HEK293T (cell line): ENCODE measurements at regions not wholly inside any gene's neighbourhood (a gene's known extent, or its start where the extent isn't known, plus 50 kb on each side); places are given as distances from the start of the nearest gene placed in this dataset.

Experiments
- CTBP1 ChIP-seq: fragments of 450-650 bp; IDR thresholded peaks from 2 replicates; pipeline ENCODE4 v1.6.1; 2016; ENCODE audit warnings: borderline replicate concordance
- TF ChIP-seq, protein P1 (sequence below): fragments of 450-650 bp; IDR thresholded peaks from 2 replicates; pipeline ENCODE4 v1.6.1; 2016

DNA sequence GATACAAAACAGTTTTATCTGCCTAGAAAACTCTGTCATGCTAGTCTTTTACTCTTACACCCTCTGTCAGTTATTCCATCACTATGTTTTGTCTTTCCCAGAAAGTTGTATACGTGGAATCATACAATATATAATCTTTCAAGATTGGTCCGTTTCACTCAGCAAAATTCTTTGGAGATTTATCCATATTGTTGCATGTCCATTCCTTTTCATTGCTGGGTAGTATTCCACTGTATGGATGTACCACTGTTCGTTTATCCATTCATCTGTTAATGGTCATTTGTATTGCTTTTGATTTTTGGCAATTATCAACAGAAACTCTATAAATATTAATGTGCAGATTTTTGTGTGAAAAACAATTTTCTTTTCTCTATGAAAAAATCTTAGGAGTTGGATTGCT, 63.1 kb downstream of the GLUD2 start:
- TF ChIP-seq CTBP1 = no peak
- TF ChIP-seq, protein P1, sequence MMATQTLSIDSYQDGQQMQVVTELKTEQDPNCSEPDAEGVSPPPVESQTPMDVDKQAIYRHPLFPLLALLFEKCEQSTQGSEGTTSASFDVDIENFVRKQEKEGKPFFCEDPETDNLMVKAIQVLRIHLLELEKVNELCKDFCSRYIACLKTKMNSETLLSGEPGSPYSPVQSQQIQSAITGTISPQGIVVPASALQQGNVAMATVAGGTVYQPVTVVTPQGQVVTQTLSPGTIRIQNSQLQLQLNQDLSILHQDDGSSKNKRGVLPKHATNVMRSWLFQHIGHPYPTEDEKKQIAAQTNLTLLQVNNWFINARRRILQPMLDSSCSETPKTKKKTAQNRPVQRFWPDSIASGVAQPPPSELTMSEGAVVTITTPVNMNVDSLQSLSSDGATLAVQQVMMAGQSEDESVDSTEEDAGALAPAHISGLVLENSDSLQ = no peak
